LoVo (cell line): ENCODE measurements at regions not wholly inside any gene's neighbourhood (a gene's known extent, or its start where the extent isn't known, plus 50 kb on each side); places are given as distances from the start of the nearest gene placed in this dataset.
"Not testable (repeated sequence)": the region's sequence is repeated elsewhere in the genome, so short reads cannot be mapped to it uniquely, and the experiment has no call there.

Source experiments
- DNase-seq: peaks from one replicate; pipeline ENCODE4 v3.0.0-alpha.2; 2016; ENCODE audit warnings: low spot score

DNA sequence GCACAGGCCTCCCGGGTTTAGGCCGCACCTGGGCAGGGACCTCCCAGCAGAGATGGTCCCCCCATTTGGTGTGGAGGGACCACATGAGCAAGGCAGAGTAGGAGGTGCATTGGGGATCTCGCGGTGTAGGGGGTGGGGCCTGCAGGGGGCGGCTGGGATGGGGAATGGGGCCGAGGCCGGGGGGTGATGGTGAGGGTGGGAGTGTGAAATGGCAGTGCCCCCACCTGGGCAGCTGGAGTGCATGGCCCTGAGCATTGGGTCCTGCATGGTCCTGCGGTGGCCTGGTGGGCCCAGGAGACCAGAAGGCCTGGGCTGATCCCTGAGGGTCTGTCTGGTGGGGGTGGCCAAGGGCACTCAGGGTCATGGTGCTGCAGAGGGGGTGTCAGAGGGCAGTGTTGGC lies 111.8 kb downstream of the KIF26A start:
- no peak for DNase-seq

DNA sequence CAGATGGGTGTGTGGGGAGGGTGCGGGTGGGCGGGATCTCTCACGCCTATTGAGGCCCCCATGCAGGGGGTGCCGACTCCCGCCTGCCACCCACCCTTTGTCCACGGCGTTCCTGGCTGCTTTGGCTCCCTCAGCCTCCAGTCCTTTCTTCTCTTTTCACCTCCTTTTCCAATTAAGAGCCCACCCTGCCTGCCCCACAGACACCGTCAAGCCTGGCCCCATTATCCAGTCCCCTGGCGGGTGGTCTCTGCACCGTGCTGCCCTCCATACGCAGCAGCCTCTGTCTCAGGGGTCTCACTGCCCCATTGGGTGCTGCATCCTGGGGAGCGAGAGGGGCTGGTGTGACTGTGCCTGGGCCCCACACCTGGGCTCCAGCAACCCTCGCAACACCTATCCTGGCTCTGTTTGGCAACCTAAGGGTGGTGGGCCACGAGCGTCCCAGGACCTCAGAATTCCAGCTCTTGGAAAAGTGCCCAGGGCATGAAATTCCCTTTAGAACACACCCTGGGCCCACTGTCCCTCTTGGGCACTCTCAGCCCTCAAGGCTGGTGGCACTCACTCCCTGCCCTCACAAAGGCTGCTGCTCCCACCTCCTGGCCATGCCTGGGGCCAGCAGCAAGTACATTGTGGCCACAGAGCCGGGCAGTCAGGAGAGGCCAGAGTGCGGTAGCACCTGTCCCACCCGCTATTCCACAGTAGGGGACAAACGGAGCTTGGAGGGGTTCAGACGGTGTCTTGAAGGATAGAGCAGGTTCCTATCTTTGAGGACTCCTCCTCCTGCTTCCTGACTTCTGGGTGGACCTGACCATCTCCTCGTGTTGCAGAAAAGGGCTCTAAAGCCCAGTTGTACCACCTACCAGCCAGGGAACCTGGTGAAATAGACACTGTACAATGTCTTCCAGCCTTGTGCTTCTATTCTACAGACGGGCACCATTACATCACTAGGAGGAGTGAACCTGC lies 114.1 kb downstream of the KIF26A start:
- no peak for DNase-seq

DNA sequence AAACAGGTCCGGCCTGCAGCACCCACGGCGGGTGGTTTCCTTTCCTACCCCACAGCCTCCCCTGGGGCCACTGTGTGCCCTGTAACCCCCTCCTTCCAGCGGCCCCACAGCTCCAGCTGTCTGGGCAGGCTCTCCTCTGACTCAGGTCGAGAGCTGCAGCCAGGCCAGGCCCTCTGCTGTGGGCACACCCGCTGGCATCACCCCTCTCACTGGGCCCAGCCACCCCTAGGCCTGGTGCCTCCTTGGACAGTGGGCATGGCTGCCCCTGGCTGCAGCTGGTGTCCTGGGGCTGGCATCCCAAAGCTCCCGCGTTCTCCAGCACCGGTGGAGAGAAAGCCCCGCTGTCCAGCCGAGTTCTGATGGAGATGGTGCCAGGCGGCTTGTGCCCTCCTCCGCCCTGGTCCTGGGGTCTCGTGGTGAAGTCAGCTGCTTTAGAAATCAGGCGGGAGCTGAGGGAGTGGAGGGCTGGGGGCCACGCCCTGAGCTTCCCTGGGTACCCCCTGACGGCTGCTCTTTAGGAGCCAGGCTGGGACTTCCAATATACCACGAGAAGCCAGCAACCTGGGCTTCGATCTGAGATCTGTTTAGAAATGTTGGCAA lies 114.9 kb downstream of the KIF26A start:
- DNase-seq = no peak

DNA sequence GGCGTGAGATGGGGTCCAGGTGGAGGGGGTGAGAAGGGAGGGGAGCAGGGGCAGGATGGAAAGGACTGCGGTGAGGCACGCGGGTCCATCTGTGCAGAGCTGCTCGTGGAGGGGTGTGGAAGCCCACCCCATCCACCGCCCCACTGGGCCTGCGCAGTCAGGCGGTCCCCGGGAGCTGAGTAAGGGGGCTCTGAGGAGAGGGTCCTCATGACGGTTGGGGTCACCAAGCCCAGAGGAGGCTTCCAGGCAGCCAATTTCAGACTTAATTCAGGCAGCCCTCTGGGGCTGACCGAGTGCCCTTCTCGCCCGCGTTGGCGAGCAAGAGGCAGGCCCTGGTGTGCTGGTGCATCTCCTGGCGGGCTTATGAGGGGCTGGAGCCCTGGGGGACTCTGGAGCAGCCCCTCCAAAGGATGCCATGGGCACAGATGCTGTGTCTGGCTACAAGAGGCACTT lies 115.5 kb downstream of the KIF26A start:
- DNase-seq = no peak

DNA sequence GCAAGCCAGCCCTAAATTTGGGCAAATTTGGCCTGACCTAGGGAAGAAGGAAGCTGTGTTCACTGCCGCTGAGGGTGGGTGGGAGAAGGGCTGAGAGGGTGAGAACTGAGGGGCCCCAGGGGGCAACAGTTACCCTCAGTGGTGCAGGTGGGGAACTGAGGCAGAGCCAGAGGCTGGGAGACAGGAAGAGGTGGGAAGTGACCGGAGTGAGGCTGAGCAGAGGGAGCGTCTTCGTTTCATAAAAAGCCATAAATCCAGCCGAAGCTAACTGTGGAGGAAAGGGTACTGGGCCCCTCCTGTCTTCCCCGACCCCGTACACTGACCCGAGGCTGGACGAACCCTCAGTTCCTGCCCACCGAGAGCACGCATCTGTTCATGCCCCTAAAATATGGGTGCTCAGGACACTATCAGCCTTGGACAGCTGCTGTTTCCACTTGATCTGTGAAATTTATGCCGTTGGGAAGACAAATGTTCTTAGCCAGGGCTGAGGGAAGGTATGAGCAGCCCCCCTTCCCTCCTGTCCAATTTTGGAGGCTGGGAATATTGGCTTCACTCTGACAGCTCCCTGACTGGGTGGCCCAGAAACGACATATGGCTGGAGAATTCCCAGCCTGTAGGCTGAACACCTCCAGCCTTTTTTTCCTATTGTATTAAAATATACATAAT lies 116.5 kb downstream of the KIF26A start:
- DNase-seq = no peak

DNA sequence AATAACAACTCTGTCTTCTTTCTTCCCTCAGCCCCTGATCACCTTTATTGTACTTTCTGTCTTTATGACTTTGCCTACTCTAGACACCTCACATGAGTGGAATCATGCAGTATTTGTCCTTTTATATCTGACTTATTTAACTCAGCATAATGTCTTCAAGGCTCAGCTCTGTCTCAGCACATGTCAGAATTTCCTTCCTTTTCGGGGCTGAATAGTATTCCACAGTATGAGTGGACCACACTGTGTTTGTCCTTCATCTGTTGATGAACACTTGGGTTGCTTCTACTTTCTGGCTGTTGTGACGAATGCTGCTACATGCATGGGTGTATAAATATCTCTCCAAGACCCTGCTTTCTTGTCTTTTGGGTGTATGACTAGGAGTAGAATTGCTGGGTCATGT lies 117.6 kb downstream of the KIF26A start:
- no peak for DNase-seq

DNA sequence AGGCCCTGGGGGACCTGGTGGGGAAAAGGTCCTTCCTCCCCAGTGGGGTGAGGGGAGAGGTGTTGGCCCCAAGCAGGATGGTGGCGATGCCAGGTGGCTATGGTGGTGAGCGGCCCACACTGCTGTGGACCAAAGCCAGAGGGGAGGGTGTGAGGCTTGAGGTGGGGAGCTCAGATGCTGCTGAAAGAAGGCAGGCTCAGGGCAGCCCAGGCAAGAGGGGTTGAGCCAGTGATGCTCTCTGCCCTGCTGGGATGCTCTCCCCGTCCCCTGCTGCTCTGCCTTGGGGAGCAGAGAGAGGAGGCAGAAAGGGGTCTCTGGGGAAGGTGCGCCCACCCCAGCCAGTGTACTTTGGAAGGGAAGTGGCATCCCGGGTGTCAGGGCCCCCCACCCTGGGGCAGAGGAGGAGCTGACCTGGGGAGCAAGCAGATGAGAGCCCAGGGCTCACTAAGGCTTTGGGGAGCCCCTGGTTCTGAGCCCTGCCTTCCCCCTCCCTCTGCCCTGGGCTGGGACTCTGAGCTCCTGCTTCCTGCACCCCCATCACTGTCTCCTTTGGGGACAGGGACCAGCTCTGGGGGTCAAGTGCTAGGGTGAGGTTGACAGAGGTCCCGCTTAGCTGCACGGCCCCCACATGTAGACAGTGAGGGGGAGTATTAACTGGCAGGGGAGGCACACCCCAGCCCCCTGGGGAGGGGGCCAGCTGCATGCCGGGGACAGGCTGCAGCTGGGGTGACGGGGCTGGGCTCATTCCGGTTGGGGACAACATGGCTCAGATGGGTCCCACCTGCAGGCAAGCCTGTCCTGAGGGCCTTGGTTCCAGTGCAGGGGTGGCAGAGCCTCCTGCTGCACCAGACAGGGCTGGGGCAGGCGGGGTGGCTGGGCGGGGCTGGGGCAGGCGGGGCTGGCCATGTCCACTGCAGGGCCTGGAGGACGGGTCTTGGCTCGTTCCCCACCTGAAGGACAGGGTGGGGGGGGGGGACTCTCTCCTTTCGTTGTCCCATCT lies 124.4 kb downstream of the KIF26A start:
- no peak for DNase-seq

DNA sequence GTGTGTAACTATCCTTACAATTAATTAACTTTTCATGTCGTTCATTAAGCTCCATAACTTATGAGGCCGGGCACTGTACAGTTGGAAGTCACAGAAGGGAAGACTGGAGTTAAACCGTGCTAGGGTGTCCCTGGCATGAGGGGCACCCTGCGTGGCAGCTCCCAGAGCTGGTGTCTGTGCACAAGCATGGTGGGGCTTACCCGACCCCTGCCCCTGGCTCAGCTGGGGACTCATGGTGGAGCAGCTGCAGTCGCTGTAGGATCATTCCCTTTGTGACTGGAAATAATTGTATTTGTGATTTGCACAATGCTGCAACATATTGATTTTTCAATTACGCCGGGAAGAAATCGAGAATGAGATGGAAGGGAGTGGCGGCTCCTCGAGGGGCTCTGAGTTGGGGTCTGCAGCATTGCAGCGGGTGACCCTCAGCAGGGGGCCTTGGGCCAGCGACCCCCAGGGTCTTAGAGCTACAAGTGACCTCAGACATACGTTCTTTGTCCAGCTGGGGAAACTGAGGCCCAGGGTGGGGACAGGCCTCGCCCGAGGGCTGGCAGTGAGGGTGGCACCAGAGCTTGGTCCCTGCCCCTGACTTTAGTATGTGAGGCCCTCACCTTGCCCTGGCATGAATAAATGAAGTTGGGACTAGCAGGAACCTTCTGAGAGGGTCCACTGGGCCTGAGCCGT lies 125.4 kb downstream of the KIF26A start:
- DNase-seq = no peak

DNA sequence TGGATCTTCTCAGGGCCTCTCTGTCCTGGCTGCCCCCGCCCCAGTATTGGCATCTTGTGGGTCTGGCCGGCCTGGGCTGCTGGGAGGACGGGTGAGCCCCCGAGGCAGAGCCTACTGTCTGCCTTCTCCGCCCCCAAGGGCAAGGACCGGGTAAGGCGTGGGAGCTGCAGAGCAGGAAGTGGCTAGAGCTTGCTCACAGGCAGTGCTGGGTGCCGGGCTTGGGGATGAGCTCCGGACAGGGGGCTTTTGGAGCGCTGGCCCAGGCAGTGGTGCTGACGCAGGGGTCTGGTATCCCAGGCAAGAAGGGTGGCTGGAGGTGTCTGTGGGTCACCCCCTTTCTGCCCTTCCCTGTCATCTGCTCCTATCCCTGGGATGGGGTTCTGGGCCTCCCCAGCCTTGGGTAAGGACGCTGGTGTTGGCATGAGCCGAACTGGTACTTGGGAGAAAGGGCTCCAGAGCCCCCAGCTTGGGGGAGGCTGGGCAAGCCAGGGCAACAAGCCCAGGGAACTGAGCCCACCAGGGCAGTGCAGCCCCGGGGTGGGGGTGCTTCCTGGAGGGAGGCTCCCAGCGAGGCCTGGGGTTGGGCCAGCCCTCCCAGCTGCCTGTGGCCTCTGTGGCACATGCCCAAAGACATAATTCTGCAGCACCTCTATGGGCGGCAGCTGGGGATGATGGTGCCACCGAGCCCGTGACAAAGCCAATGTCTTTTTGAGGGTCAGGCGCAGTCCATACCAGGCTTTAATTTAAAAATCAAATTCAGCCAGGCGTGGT lies 126.3 kb downstream of the KIF26A start:
- DNase-seq = no peak

DNA sequence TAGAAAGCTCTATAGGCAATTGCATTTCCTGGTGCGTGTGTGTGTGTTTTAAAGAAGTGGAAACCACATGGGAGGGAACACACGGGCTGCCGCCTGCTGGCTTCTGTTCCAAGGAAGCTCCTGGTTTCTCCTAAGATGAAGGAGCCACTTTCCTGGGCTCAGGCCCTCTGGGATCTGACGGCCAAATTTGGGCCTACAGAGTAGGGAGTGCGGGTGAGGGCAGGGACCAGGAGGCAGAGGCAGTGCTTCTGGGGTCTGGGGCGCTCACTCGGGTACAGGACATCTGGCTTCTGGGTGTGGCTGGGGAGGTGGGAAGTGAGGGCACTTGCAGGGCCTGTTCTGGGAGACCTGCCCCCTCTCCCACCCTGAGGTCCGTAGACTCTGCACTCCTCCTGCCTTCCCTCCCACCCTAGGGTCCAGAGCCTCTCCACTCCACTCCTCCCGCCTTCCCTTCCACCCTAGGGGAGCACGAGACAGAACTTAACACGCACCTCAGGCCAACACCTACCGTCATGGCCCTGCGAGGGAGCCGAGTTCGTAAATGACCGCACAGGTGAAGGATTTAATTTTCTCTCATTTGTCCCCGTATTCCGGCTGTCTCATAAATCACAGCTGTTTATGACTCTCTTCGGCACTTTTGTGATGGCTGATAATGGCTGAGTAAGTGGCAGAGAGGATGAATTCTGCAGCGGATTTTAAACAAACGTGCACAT lies 127.7 kb downstream of the KIF26A start:
- DNase-seq = no peak

DNA sequence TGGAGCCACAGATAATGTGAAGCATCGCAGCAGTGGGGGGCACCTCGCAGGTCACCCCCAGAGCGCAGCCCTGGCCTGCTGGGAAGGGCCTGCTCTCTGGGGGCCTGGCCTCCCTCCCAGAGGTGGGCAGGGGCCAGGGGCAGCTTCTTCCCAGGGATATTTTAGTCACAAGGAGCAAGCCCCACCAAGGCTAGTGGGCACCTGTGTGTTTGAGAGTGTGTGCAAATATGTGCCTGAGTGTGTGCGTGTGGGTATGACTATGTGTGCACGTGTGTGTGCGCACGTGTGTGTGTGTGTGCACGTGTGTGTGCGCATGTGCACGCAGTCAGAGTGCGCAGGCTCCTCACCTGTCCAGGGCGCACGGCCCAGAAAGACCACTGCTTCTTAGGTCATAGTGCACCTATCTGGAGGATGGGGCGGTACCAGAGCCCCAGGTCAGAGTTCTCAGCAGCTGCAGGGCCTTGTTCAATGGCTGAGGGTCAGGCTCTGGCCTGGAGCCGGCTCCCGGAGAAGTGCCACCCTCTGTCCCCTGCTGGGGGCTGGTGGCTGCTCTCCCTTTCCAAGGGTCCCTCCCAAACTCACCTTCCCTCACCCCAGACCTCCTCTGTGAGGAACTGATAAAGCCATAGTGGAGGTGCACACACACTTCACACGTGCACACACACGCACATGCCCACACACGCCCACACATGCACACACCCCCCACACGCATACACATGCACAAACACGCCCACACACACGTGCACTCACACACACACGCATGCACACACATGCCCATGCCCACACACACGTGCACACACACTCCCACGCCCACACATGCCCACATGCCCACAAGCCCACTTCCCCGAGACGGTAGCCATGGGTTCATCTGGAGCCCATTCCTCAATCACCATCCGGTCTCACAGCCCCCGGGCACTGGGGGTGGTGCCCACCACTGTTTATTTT lies 128.5 kb downstream of the KIF26A start:
- no peak for DNase-seq

DNA sequence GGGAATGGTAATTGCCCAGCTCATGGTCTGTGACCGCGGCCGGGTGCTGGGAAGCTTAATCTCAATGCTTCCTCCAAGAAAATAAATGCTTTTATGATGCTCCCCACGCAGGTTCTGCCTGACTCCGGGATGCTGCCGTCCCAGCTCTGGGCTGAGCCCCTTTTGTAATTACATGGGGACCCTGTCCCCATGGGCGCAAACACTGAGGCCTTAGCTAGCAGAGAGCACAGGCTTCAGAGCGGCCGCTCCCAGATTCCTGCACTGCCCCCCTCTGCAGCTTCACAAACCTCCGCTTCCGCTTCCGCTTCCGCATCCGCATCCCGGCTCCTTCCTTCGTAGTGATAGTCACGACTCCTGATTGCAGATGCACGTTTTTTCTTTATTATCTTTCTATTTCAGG lies 129.5 kb downstream of the KIF26A start:
- no peak for DNase-seq

DNA sequence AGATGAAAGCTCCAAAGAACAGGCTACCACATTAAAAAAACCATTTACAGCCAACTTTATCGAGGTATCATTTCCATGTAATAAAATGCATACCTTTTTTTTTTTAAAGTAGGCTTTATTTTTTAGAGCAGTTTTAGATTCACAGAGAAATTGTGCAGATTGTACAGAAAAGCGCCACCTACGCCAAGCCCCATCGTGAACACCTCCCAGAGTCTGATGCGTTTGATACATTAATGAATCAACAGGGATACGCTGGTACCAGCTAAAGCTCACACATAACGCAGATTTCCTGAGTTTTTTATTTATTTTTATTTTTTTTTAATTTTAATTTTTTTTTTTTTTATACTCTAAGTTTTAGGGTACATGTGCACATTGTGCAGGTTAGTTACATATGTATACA lies 129.9 kb downstream of the KIF26A start:
- DNase-seq = no peak

DNA sequence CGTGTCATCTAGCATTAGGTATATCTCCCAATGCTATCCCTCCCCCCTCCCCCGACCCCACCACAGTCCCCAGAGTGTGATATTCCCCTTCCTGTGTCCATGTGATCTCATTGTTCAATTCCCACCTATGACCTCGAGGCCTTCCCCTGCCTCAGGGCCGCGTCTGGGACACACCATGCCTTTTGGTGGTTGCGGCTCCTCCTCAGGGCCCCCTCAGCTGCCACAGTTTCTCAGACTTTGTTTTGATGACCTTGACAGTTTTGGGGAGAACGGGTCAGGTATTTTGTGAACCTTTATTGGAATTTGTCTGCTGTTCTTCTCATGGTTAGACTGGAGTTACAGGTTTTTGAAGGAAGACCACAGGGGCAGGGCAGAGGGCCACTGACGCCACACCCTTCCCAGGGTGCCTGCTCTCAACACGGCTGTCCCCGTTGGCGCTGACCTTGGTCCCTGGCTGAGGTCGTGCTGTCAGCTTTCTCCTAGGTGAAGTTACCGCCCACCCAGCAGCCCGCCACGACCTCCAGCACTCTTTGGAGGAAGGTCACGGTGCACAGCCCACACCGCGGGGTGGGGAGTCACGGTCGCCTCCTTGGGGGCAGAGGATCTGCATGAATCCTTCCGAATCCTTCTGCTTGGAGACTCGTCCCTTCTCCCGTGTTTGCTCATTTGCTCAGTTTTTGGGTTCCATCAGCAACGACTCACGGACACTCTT lies 130.5 kb downstream of the KIF26A start:
- no peak for DNase-seq

DNA sequence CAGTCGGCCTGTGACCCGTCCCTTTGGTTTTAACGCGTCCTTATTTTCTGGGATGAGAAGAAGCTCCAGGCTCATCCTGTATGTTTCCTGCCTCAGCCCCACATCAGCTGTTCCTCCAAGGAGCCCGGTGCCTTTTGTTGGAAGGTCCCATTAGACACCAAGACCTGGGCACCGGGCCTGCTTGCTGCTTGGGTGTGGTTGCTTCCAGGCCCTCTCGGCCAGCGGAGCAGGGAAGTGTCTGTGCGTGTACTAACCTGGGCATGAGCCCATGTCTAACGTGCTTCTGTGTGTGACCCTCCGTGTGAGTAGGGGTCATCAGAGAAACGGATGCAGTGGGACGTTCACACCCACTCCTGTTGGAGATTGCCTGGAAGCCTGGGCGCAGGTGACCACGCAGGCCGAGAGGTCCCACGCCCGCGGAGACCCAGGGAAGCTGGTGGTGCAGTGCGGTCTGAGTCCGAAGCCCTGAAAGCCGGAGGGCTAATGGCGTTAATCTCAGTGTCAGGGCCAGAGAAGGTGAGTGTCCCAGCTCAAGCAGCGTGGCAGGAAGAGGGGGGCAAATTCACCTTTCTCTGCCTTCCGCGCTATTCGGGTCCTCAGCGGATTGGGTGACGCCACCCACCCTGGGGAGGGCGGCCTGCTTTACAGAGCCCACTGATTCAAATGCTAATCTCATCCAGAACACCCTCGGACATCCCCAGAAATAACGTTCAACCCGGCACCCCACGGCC lies 131.3 kb downstream of the KIF26A start:
- not testable (repeated sequence) for DNase-seq

DNA sequence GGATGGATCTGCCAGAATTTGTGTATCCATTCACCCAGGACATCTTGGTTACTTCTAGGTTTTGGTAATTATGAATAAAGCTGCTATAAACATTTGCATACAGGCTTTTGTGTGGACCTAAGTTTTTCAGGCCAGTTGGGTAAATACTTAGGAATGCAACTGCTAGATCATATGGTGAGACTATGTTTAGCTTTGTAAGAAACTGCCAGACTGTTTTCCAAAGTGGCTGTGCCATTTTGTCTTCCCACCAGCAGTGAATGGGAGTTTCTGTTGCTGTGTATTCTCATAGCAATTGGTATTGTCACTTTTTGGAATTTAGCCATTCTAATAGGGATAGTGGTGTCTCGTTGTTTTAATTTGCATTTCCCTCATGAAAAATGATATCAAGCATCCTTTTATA lies 133.0 kb downstream of the KIF26A start:
- DNase-seq = no peak

DNA sequence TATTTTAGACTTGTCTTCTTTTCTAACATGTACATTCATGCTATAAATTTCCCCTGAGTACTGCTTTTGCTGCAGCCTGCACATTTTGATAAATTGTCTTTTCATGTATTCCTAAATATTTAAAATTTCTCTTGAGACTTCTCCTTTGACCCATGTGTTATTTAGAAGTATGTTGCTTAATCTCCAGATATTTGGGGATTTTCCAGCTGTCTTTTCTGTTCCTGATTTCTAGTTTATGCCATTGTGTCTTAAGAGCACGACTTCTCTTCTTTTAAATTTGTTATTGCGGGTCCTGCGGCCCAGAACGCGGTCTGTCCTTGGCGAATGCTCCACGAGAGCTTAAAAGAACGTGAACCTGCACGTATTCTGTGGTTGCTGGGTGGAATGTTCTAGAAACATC lies 136.4 kb downstream of the KIF26A start:
- no peak for DNase-seq
